Neutrophil (primary cell): ENCODE measurements at regions not wholly inside any gene's neighbourhood (a gene's known extent, or its start where the extent isn't known, plus 50 kb on each side); places are given as distances from the start of the nearest gene placed in this dataset.

Source experiments
- H3K27ac ChIP-seq: fragments of 200-600 bp; sonication (generic); 2 replicates; pipeline ENCODE4 v1.5.1; 2016; ENCODE audit warnings: mild to moderate bottlenecking, moderate library complexity
- H3K27me3 ChIP-seq: fragments of 200-600 bp; sonication (generic); 2 replicates; pipeline ENCODE4 v1.6.0; 2016; ENCODE audit warnings: mild to moderate bottlenecking
- H3K36me3 ChIP-seq: fragments of 200-600 bp; sonication (generic); 2 replicates; pipeline ENCODE4 v1.5.1; 2017
- H3K4me1 ChIP-seq, 2 experiments: fragments of 200-600 bp in 1 of 2; sonication (generic) in 1 of 2; 1 replicate in 1 of 2; 2 replicates in 1 of 2; pipeline versions ENCODE4 v1.5.1 to v1.6.1; 2013 to 2016; ENCODE audit warnings: low read depth in 1 of 2, low read length in 1 of 2, mild to moderate bottlenecking in 1 of 2, moderate library complexity in 1 of 2; ENCODE audit not compliant: control insufficient read depth in 1 of 2, insufficient read depth in 1 of 2
- H3K4me3 ChIP-seq, 2 experiments: fragments of 200-600 bp in 1 of 2; sonication (generic) in 1 of 2; 1 replicate in 1 of 2; 2 replicates in 1 of 2; pipeline ENCODE4 v1.5.1; 2013 to 2016; ENCODE audit warnings: low read depth in 1 of 2, low read length in 1 of 2, mild to moderate bottlenecking in 1 of 2, moderate library complexity in 1 of 2
- H3K9me3 ChIP-seq: fragments of 200-600 bp; sonication (generic); 2 replicates; pipeline ENCODE4 v1.5.1; 2016
- CTCF ChIP-seq: fragments of 200-600 bp; sonication (generic); IDR thresholded peaks from 2 replicates; pipeline ENCODE4 v1.5.1; 2016; ENCODE audit warnings: antibody characterized with exemption

GRCh38 chr12:30874455-30875321 lies 51.9 kb upstream of the TSPAN11 start:
- Histone ChIP-seq H3K4me3 (no peak overlapping the region), H3K4me1 (no peaks in the 10 kb centered on the region), H3K36me3 (no peaks in the 10 kb centered on the region), H3K9me3 (no peaks in the 10 kb centered on the region), H3K27ac (no peak overlapping the region), H3K27me3 (peaks cover 9% of the 10 kb centered on the region)
- no peak for TF ChIP-seq CTCF

GRCh38 chr12:30870491-30871265 lies 55.9 kb upstream of the TSPAN11 start:
- H3K36me3 ChIP-seq = no peaks in the 10 kb centered on the region
- no peak overlapping the region for H3K4me3 ChIP-seq
- peaks cover 4% of the 10 kb centered on the region for H3K9me3 ChIP-seq
- no peak overlapping the region for H3K27ac ChIP-seq
- no peaks in the 10 kb centered on the region for H3K27me3 ChIP-seq
- no peak for TF ChIP-seq CTCF
- no peaks in the 10 kb centered on the region for H3K4me1 ChIP-seq

- no peak for TF ChIP-seq CTCF
- Histone ChIP-seq H3K27me3 (no peaks in the 10 kb centered on the region), H3K4me1 (no peaks in the 10 kb centered on the region), H3K4me3 (no peak overlapping the region), H3K27ac (no peak overlapping the region), H3K36me3 (no peaks in the 10 kb centered on the region), H3K9me3 (peaks cover 4% of the 10 kb centered on the region)
Observed at GRCh38 chr12:30867415-30867814, 59.1 kb upstream of the TSPAN11 start.

- no peak overlapping the region for H3K4me3 ChIP-seq
- no peaks in the 10 kb centered on the region for H3K27me3 ChIP-seq
- H3K36me3 ChIP-seq = no peaks in the 10 kb centered on the region
- no peaks in the 10 kb centered on the region for H3K4me1 ChIP-seq
- no peak overlapping the region for H3K27ac ChIP-seq
- peaks cover 4% of the 10 kb centered on the region for H3K9me3 ChIP-seq
- no peak for TF ChIP-seq CTCF
Observed at GRCh38 chr12:30866256-30866655, 60.3 kb upstream of the TSPAN11 start.

GRCh38 chr12:30863839-30864238 lies 62.7 kb upstream of the TSPAN11 start:
- peaks cover 4% of the 10 kb centered on the region for H3K9me3 ChIP-seq
- no peaks in the 10 kb centered on the region for H3K27me3 ChIP-seq
- H3K4me1 ChIP-seq = no peaks in the 10 kb centered on the region
- no peak overlapping the region for H3K4me3 ChIP-seq
- TF ChIP-seq CTCF = no peak
- H3K27ac ChIP-seq = no peak overlapping the region
- no peaks in the 10 kb centered on the region for H3K36me3 ChIP-seq
